PC-3 (cell line): ENCODE measurements at regions not wholly inside any gene's neighbourhood (a gene's known extent, or its start where the extent isn't known, plus 50 kb on each side); places are given as distances from the start of the nearest gene placed in this dataset.

Experiments used
- ATAC-seq: fragments of 200-7000 bp; cut with Tn5 transposase; 2 replicates; pipeline ENCODE4 v1.9.1; 2020; ENCODE audit warnings: mild to moderate bottlenecking, moderate library complexity
- BruUV-seq: library from RNA; stranded (reverse); fragments of 400-500 nt; replicated peaks from 2 replicates; lab custom pipeline; 2021; lab: Mats Ljungman, UMichigan
- CTCF ChIA-PET: fragments of 300-600 bp; sonication (Branson Sonifier 250); formaldehyde crosslinking; loops from one replicate; lab custom pipeline; 2022; ENCODE audit warnings: antibody characterized with exemption; lab: Charles Lee
- POLR2A ChIA-PET: fragments of 300-600 bp; sonication (Branson Sonifier 250); formaldehyde crosslinking; loops from one replicate; lab custom pipeline; 2022; ENCODE audit warnings: antibody characterized with exemption; ENCODE audit not compliant: unreplicated experiment; lab: Charles Lee
- DNase-seq: peaks from one replicate; pipeline ENCODE4 v3.0.0-alpha.2; 2015
- H2AFZ ChIP-seq: fragments of 300-600 bp; sonication (generic); 2 replicates; pipeline ENCODE4 v1.6.0; 2016; ENCODE audit warnings: antibody characterized with exemption, low read length
- H3F3A ChIP-seq: fragments of 300-600 bp; sonication (generic); one replicate; pipeline ENCODE4 v1.6.0; 2017; ENCODE audit warnings: antibody characterized with exemption, low read length, control low read depth, mild to moderate bottlenecking; ENCODE audit not compliant: unreplicated experiment
- H3K27ac ChIP-seq: fragments of 300-600 bp; sonication (generic); 2 replicates; pipeline ENCODE4 v1.5.1; 2016; ENCODE audit warnings: mild to moderate bottlenecking, low read length
- H3K27me3 ChIP-seq: fragments of 300-600 bp; sonication (generic); 2 replicates; pipeline ENCODE4 v1.6.1; 2016; ENCODE audit warnings: low read length, mixed read lengths
- H3K36me3 ChIP-seq: fragments of 300-600 bp; sonication (generic); 2 replicates; pipeline ENCODE4 v1.6.1; 2016; ENCODE audit warnings: low read depth, mixed run types, low read length, mixed read lengths
- H3K4me1 ChIP-seq: fragments of 300-600 bp; sonication (generic); 2 replicates; pipeline ENCODE4 v1.5.1; 2016; ENCODE audit warnings: low read length; ENCODE audit not compliant: insufficient read depth
- H3K4me2 ChIP-seq: fragments of 300-600 bp; sonication (generic); 2 replicates; pipeline ENCODE4 v1.6.0; 2016; ENCODE audit warnings: low read length
- H3K4me3 ChIP-seq: fragments of 300-600 bp; sonication (generic); 2 replicates; pipeline ENCODE4 v1.5.1; 2016; ENCODE audit warnings: mild to moderate bottlenecking, low read length, mixed read lengths
- H3K79me2 ChIP-seq: fragments of 300-600 bp; sonication (generic); 2 replicates; pipeline ENCODE4 v1.6.1; 2017; ENCODE audit warnings: low read length, mixed read lengths
- H3K9ac ChIP-seq: fragments of 300-600 bp; sonication (generic); 2 replicates; pipeline ENCODE4 v1.6.0; 2016; ENCODE audit warnings: mild to moderate bottlenecking, low read length
- H3K9me2 ChIP-seq: fragments of 300-600 bp; sonication (generic); replicated peaks from 2 replicates; pipeline ENCODE4 v1.6.1; 2016; ENCODE audit warnings: mixed run types, low read length, mixed read lengths
- H3K9me3 ChIP-seq: fragments of 300-600 bp; sonication (generic); 2 replicates; pipeline ENCODE4 v1.6.1; 2016; ENCODE audit warnings: low read length, mixed read lengths
- H4K20me1 ChIP-seq: fragments of 300-600 bp; sonication (generic); 2 replicates; pipeline ENCODE4 v1.6.1; 2016; ENCODE audit warnings: low read length, mixed read lengths
- EZH2 ChIP-seq: fragments of 300-600 bp; sonication (generic); IDR thresholded peaks from one replicate; pipeline ENCODE4 v1.6.1; 2017; ENCODE audit warnings: antibody characterized with exemption, mild to moderate bottlenecking, low read length; ENCODE audit not compliant: unreplicated experiment
- EZH2phosphoT487 ChIP-seq: fragments of 300-600 bp; sonication (generic); IDR thresholded peaks from 2 replicates; pipeline ENCODE4 v1.6.1; 2018; ENCODE audit warnings: mild to moderate bottlenecking, antibody characterized with exemption, low read length, borderline replicate concordance
- intact Hi-C: fragments of 100-400 bp; cut with micrococcal nuclease; formaldehyde crosslinking; loops from 2 replicates; pipeline ENCODE4 v1.9.0; 2023
- TF ChIP-seq, protein P1 (sequence below): fragments of 300-600 bp; sonication (generic); conservative IDR thresholded peaks from 2 replicates; pipeline ENCODE4 v1.5.1; 2017; ENCODE audit warnings: antibody characterized with exemption, low read depth, mild to moderate bottlenecking, low read length

DNA sequence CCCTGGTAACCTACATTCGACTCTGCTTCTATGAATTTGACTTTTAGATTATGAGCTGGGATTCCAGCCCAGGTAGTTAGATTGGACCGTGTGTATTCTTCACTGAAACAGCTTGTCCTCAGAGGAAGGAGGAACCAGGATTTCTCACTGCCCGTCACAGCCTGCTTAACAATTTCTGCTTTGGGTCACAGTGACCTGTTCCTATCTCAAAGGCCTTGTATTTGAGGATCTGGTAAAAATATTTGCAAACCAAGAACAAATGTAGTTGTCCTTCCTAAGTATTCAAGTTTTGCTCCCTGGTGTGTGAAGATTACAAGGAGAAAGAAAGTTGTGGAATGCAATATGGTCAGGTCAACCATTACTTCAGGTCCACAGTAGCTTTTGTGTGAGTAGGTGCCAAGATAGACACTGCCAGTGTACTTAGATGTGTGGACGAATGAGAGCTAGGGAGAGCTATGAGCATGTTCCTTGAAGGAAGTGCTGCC, 55.1 kb downstream of the KIF4B start:
- ATAC-seq (no peak), DNase-seq (no peak)
- Histone ChIP-seq H2AFZ (no peak overlapping the region), H3K79me2 (no peaks in the 10 kb centered on the region), H3K4me2 (no peak overlapping the region), H3K9me3 (no peaks in the 10 kb centered on the region), H3K9me2 (no peaks in the 10 kb centered on the region), H4K20me1 (no peaks in the 10 kb centered on the region), H3K4me3 (no peak overlapping the region), H3K36me3 (no peaks in the 10 kb centered on the region), H3K4me1 (no peaks in the 10 kb centered on the region), H3K27ac (no peak overlapping the region), H3K9ac (no peak overlapping the region), H3F3A (no peaks in the 10 kb centered on the region), H3K27me3 (peaks cover 5% of the 10 kb centered on the region)
- no TSS peak for BruUV-seq
- TF ChIP-seq EZH2, result no peak
- TF ChIP-seq EZH2phosphoT487, result no peak
- TF ChIP-seq, protein P1, sequence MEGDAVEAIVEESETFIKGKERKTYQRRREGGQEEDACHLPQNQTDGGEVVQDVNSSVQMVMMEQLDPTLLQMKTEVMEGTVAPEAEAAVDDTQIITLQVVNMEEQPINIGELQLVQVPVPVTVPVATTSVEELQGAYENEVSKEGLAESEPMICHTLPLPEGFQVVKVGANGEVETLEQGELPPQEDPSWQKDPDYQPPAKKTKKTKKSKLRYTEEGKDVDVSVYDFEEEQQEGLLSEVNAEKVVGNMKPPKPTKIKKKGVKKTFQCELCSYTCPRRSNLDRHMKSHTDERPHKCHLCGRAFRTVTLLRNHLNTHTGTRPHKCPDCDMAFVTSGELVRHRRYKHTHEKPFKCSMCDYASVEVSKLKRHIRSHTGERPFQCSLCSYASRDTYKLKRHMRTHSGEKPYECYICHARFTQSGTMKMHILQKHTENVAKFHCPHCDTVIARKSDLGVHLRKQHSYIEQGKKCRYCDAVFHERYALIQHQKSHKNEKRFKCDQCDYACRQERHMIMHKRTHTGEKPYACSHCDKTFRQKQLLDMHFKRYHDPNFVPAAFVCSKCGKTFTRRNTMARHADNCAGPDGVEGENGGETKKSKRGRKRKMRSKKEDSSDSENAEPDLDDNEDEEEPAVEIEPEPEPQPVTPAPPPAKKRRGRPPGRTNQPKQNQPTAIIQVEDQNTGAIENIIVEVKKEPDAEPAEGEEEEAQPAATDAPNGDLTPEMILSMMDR, result no peak
- intact Hi-C loops, result no loop called here
- POLR2A ChIA-PET, result interaction anchor here (0.6 kb wide), 1 partner anchor 329 kb away, joined by 4 read pairs; no protein-coding TSS in a partner anchor
- CTCF ChIA-PET, result interaction anchor here (0.6 kb wide), 1 partner anchor 40 kb away, joined by 5 read pairs; no protein-coding TSS in a partner anchor

DNA sequence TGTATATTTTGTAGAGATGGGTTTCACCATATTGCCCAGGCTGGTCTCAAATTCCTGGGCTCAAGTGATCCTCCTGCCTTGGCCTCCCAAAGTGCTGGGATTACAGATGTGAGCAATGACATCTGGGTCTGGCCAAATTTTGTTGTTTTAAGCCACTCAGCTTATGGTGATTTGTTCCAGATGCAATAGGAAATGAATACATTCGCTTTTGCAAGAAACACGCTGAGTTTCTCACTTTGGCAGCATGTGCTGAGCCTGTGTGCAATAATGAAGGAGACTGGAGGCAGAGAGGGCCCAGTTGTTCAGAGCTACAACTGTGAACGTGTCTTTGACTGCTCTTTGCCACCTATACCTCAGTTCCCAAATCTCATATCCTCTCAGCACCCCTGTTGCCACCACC, 56.4 kb downstream of the KIF4B start:
- no peaks in the 10 kb centered on the region for H3K9me3 ChIP-seq
- H3K27ac ChIP-seq, result no peak overlapping the region
- POLR2A ChIA-PET, result no interaction called here
- no peaks in the 10 kb centered on the region for H3F3A ChIP-seq
- H3K4me2 ChIP-seq, result no peak overlapping the region
- H3K27me3 ChIP-seq, result peaks cover 5% of the 10 kb centered on the region; the same call in 1 of the 2 replicates
- no peaks in the 10 kb centered on the region for H4K20me1 ChIP-seq
- no peak for ATAC-seq
- H3K9me2 ChIP-seq, result no peaks in the 10 kb centered on the region
- H3K4me1 ChIP-seq, result no peaks in the 10 kb centered on the region
- H3K36me3 ChIP-seq, result no peaks in the 10 kb centered on the region
- intact Hi-C loops, result no loop called here
- no peak overlapping the region for H3K9ac ChIP-seq
- BruUV-seq, result no TSS peak
- TF ChIP-seq, protein P1, result no peak
- TF ChIP-seq EZH2 (no peak), EZH2phosphoT487 (no peak)
- CTCF ChIA-PET, result no interaction called here
- H3K79me2 ChIP-seq, result no peaks in the 10 kb centered on the region
- DNase-seq, result no peak
- H2AFZ ChIP-seq, result no peak overlapping the region
- H3K4me3 ChIP-seq, result no peak overlapping the region

DNA sequence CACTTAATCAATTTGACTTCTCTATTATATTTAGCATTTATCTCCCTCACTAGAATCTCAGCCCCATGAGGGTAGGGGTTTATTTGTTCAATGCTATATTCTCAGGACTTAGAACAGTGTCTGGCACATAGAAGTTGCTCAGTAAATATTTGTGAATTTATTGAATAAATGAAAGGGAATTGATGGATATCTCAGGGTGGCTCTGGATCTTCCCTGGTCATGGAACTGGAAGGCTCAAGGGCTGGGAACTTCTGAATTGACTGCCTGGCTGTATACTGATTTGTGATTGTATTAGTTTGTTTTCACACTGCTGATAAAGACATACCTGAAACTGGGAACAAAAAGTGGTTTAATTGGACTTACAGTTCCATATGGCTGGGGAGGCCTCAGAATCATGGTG, 57.2 kb downstream of the KIF4B start:
- ChIA-PET CTCF (no interaction called here), POLR2A (no interaction called here)
- H3K27ac ChIP-seq, result no peak overlapping the region
- H4K20me1 ChIP-seq, result no peaks in the 10 kb centered on the region
- H2AFZ ChIP-seq, result no peak overlapping the region
- no peak overlapping the region for H3K4me3 ChIP-seq
- no peak for ATAC-seq
- no peaks in the 10 kb centered on the region for H3K4me1 ChIP-seq
- TF ChIP-seq EZH2phosphoT487 (no peak), EZH2 (no peak)
- TF ChIP-seq, protein P1, result no peak
- H3K4me2 ChIP-seq, result no peak overlapping the region
- no TSS peak for BruUV-seq
- peaks cover 5% of the 10 kb centered on the region; the same call in 1 of the 2 replicates for H3K27me3 ChIP-seq
- no peaks in the 10 kb centered on the region for H3F3A ChIP-seq
- no peak overlapping the region for H3K9ac ChIP-seq
- no peaks in the 10 kb centered on the region for H3K36me3 ChIP-seq
- H3K79me2 ChIP-seq, result no peaks in the 10 kb centered on the region
- H3K9me3 ChIP-seq, result no peaks in the 10 kb centered on the region
- no peaks in the 10 kb centered on the region for H3K9me2 ChIP-seq
- DNase-seq, result no peak
- intact Hi-C loops, result no loop called here
